ENCODE measurements at regions not wholly inside any gene's neighbourhood (a gene's known extent, or its start where the extent isn't known, plus 50 kb on each side); places are given as distances from the start of the nearest gene placed in this dataset.

GRCh38 chr5:175254155-175254554 lies 189.8 kb downstream of the DRD1 start:
- H3K4me3 ChIP-seq (ENCODE audit: low read length), result no peak overlapping the region
- no peak for DNase-seq (ENCODE audit: low read depth, low spot score)

DNA sequence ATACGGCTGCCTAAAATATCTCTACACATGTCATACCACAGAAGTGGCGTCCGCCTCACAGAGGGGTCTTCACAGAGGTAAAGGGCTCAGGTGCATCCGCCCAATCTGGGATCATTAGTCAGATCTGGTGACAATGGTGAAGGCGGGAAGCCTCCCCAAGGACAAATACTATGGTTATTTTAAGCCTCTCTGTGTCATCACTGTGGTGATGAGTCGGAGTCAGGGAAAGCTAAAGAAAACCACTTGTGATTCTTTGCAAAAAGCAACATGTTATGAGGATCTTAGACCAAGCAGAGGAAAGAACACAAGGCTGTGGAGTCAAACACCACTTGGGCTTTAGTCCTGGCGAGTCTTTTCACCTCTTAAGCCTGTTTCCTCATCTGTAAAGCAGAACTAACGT lies 190.4 kb downstream of the DRD1 start:
- no peak overlapping the region for H3K4me3 ChIP-seq (ENCODE audit: low read length)
- no peak for DNase-seq (ENCODE audit: low read depth, low spot score)

DNA sequence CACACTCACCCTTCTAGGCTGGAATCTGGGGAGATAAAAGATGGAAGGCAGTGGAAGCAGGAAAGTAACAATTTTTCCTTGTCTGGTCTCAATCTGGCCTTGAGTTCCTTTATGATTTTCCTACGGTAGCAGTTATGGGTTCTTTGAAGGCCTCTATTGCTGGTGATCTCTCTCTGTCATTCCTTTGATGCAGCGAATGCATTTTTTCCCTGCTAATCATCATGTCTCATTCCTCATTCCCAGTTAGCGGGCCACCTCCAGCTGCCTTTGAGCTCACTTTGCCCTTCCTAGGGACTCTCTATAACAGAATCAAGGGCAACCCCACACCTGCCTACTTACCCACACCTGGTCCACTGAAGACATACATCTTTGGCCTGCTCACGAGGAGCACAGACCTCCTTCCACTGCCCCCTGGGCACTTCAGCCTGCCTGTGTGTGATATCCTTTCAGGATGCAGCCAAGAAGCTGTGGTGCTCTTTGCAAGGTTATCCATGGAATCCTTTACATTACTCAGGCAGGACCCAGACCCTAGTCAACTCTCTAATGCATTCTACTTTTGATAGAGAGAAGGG lies 191.7 kb downstream of the DRD1 start:
- H3K4me3 ChIP-seq (ENCODE audit: low read length), result no peak overlapping the region
- DNase-seq (ENCODE audit: low read depth, low spot score), result no peak

DNA sequence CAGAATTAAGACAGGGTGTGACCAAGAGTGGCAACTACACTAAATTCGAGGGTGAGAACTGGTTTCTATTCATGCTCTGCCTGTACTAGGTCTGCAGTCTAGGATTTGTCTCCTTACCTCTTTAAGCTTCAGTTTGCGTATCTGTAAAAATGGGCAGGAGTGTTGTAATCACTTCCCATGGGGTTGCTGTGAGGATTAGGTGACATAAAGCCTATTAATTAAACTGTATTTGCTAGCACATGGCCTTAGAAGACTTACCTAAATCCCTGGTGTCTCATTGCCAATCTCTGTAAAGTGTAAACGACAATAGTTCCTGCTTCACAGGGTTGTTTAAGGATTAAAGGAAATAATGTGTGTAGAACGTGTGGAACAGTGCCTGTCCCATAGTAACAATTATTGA lies 193.6 kb downstream of the DRD1 start:
- no peak for DNase-seq (ENCODE audit: low read depth, low spot score)
- H3K4me3 ChIP-seq (ENCODE audit: low read length), result no peak overlapping the region

GRCh38 chr5:175248416-175248905 lies 195.5 kb downstream of the DRD1 start:
- DNase-seq (ENCODE audit: low read depth, low spot score), result no peak
- H3K4me3 ChIP-seq (ENCODE audit: low read length), result no peak overlapping the region

- no peak for DNase-seq (ENCODE audit: low read depth, low spot score)
- no peak overlapping the region for H3K4me3 ChIP-seq (ENCODE audit: low read length)
These were observed 197.0 kb downstream of the DRD1 start for GRCh38 chr5:175246889-175247520.

GRCh38 chr5:175246242-175246888 lies 197.6 kb downstream of the DRD1 start:
- DNase-seq (ENCODE audit: low read depth, low spot score), result no peak

DNA sequence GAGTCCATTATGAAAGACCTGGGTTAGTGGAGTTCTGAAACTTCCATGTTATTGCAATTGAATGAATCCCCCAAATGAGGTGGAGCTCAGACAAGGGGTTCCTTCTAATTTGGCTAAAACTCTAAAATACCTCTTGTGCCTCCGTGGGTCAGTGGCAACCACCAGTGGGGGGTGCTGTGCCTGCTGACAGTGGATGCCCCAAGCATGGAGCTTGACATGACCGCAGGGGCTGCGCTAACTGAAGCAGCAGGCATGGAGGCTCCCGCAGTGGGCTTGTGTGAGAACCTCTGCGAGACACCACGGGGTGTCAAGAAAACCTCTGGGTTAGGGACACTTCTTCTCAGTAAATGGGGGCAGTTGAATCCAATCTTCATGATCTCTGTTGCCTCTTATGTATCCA lies 200.5 kb downstream of the DRD1 start:
- no peak overlapping the region for H3K4me3 ChIP-seq (ENCODE audit: low read length)
- DNase-seq (ENCODE audit: low read depth, low spot score), result no peak

More at GRCh38 chr5:175246242-175246888, 197.6 kb downstream of the DRD1 start:
- H3K4me3 ChIP-seq (ENCODE audit: low read length), result no peak overlapping the region

DNA sequence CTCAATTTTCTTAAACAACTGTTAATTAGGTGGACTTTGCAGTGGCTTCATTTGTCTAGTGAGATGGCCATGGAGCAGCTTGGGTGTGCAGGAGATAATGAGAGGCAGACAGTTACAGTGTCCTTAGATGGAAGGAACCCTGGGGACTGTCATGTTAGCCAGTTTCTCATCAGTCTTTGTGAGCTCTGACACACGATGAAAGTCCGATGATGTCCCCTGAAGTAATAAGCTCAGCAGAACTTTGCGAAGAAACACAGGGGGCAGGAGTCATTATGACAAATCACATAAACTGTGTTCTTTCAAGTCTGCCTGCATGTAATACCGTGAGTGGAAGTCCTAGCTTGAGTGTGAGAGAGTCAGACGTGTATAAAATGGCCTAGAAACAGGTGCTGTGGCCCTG lies 201.8 kb downstream of the DRD1 start:
- DNase-seq (ENCODE audit: low read depth, low spot score), result no peak
- H3K4me3 ChIP-seq (ENCODE audit: low read length), result no peak overlapping the region

GRCh38 chr5:175238326-175238725 lies 205.7 kb downstream of the DRD1 start:
- H3K4me3 ChIP-seq (ENCODE audit: low read length), result no peak overlapping the region
- DNase-seq (ENCODE audit: low read depth, low spot score), result no peak

DNA sequence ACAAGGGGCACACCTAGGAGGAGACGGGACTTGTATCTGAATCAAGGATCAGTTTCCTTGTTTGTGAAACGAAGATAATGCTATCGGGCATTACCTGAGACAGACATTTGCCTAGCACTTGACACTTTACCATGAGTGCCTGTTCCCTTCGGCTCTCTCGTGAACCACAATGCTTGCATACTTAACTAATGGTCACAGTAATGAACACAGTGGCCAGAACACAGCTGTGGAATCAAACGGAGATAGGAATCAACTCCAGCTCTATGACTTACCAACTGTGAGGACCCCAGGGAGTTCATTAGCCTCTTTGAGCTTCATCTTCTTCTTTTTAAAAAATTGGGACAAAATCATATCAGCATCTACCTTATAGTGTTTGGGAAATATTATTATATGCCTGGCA lies 207.8 kb downstream of the DRD1 start:
- H3K4me3 ChIP-seq (ENCODE audit: low read length), result no peak overlapping the region
- DNase-seq (ENCODE audit: low read depth, low spot score), result no peak

GRCh38 chr5:175235251-175235960 lies 208.6 kb downstream of the DRD1 start:
- no peak for DNase-seq (ENCODE audit: low read depth, low spot score)
- H3K4me3 ChIP-seq (ENCODE audit: low read length), result no peak overlapping the region

- peak; percentile 7 for DNase-seq (ENCODE audit: low read depth, low spot score)
- H3K4me3 ChIP-seq (ENCODE audit: low read length), result no peak overlapping the region
These were observed 213.7 kb downstream of the DRD1 start for GRCh38 chr5:175230299-175230698.

GRCh38 chr5:175226506-175226905 lies 217.5 kb downstream of the DRD1 start:
- H3K4me3 ChIP-seq (ENCODE audit: low read length), result no peak overlapping the region
- no peak for DNase-seq (ENCODE audit: low read depth, low spot score)

DNA sequence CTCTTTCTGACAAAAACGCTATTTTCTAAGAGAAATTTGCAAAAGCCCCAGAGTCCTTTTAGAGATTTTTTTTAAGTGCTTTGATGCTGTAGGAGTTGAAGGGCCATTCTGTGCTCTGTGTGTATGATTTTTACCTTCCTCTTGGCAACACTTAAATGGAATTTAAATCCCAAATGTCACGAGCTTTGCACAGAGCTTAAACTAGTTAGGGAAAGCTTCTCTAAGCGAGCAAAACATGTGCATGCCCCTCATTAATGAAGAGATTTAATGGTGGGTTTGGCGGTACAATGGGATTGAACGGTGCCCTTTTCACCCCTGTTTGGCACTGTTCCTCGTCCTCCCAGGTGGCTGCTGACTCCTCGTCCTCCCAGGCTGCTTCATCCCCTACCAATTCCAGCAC lies 220.7 kb downstream of the DRD1 start:
- no peak for DNase-seq (ENCODE audit: low read depth, low spot score)
- H3K4me3 ChIP-seq (ENCODE audit: low read length), result no peak overlapping the region

DNA sequence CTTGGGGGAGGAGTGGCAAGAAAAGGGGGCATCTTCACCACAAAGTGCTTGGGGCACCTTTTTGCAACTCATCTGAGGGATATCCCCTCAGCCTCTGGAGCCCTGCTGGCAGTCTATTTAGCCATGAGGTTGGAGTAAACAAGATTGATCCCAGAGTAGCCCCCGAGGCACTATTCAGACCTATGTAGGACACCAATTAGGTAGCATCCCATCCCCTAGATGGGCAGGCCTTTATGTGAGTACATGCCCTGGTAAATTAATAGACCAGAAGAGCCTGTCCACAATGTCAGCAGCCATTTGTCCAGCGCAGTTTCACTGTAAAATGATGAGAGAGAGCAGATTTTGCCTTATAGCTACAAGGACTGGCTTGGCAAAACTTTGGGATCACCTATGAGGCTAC lies 221.4 kb downstream of the DRD1 start:
- no peak overlapping the region for H3K4me3 ChIP-seq (ENCODE audit: low read length)
- no peak for DNase-seq (ENCODE audit: low read depth, low spot score)

- no peak overlapping the region for H3K4me3 ChIP-seq (ENCODE audit: low read length)
- no peak for DNase-seq (ENCODE audit: low read depth, low spot score)
These were observed 223.4 kb downstream of the DRD1 start for GRCh38 chr5:175220549-175220948.

DNA sequence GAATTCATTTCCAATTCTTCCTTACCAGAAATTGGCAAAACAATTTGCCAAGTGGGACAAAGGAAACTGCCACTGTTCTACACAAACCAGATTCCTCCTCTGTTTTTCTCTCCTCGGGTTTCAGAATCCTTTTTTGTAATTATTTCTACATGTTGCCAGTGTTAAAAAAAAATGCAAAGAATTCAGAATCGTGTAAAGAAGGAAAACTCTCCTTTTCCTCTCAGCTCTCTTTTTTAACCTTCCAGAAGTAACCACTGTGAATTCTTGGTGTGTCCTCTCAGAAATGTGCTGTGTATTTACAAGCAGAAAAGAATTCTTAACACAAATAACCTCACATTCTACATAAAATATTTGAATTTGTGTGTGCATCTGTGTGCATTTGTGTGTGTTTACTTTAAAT lies 224.6 kb downstream of the DRD1 start:
- DNase-seq (ENCODE audit: low read depth, low spot score), result no peak
- no peak overlapping the region for H3K4me3 ChIP-seq (ENCODE audit: low read length)

- no peak for DNase-seq (ENCODE audit: low read depth, low spot score)
These were observed 227.0 kb downstream of the DRD1 start for GRCh38 chr5:175216991-175217390.

DNA sequence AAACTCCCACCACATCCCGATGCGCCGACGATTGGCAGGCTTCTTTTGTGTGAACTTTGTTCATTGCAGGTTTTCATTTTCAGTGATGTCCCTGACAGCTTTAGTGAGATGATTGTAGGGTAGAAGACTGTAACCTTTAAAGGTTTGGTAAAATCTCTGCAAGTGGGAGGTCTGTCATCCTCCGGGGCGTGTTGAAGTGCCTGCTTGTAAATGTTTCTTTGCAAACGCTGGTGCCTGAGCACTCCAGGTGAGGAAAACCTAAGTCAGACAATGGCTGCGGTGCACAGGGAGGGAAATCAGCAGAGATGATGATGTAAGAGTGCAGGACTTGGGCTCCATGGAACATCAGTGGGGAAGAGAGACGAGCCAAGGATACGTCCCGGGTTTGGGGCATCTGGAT lies 228.1 kb downstream of the DRD1 start:
- H3K4me3 ChIP-seq (ENCODE audit: low read length), result no peak overlapping the region
- no peak for DNase-seq (ENCODE audit: low read depth, low spot score)

More at GRCh38 chr5:175216991-175217390, 227.0 kb downstream of the DRD1 start:
- no peak overlapping the region for H3K4me3 ChIP-seq (ENCODE audit: low read length)

All from Jurkat, Clone E6-1 (cell line).